GM21423 (cell line): ENCODE measurements at regions not wholly inside any gene's neighbourhood (a gene's known extent, or its start where the extent isn't known, plus 50 kb on each side); places are given as distances from the start of the nearest gene placed in this dataset.

Experiments
- ATAC-seq: cut with Tn5 transposase; IDR thresholded peaks from one replicate; pipeline ENCODE4 v1.9.1; 2021; ENCODE audit warnings: mild to moderate bottlenecking, moderate library complexity; ENCODE audit not compliant: unreplicated experiment

DNA sequence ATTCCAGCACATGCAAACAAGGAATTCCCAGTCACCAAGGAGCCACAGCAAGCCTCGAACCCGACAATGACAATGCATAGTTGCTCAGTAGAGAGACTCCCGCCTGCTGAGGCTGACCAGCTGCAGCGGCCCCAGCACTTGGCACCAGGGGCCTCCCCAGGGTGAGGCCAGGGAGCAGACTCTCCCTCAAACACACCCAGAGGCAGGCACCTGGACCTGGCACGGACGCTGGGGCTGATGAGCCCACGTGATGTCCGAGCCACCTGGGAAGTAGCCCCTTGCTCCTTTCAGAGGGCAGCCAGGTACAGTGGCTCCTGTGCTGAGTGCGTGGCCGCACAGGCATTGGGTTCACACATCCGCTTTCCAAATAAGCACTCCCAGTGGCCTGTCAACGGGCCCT lies 315.9 kb upstream of the TGFBR2 start:
- no peak for ATAC-seq

DNA sequence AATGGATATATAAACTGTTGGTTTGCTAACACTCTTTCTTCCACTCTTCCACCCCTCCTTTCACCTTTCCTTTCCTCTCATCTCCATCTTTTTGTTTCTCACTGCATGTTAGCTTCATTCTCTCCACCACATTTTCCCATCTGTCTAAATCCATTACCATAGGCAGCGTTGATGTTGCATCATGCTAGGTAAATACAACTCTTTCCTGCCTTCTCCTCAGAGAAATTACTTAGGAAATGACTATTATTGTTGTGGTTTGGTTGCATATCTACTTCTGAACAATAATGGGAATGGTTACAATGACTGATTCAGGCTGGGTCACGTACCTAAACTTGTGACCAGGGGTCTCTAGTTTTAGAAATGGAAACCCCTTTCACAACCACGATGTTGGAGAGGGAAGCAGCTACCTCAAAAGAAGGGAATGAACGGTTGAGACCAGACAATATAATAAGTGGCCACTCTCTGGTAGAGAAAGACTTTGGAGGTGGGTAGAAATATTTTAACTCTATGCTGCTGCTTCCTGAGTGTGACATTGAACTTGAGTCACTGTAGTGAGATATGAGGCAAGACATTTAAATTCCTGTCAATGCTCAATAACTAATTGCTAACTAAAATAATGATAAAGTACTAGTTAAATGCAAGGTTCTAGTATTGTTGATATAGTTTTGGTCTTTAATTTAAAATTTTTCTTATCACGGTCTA lies 314.1 kb upstream of the TGFBR2 start:
- no peak for ATAC-seq

DNA sequence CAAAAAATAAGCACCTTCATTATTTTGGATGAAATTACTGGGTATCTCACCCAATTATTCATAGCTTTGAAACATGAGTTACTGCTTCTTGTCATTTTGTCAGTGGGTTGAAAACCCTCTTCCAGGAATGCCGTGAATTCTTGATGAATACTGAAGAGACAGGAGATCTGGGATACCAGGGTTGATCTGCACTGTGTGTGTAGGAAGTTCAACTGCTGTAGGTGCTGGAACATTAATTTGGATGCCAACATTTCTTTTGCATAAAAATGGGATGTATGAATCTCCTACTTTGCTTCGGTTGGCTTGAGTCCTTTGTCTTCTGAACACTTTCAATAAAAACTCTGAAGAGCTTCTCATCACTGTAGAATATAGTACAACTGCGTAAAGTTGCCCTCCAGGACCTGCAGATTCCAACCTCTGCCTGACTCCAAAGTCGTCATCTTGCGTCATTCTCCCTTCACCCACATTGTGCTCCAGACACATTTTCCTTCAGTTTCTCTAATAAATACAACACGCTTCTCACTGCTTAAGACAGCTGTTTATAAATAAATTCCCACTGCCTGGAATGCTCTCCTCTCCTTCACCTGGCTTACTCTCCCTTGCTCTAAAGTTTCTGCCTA lies 312.7 kb upstream of the TGFBR2 start:
- ATAC-seq: no peak

DNA sequence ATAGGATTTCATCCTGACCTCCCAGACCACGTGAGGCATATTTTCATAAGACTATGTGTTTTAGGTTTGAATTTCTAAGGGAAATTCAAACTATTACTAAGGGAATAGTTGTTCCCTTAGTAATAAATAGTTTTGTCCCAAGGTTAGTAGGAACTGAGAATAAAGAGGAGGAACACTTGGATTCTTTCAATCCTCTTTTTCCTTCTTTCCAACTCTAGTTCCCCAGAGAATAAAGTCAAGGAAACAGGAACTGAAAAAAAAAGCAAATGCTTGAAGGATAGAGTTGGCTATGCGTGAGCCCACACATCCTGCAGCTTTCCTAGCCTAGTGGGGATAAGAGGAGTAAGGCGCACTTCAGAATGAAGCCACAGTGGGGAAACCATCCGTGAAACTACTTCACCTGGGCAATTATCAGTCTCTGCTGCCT lies 312.1 kb upstream of the TGFBR2 start:
- ATAC-seq: no peak

DNA sequence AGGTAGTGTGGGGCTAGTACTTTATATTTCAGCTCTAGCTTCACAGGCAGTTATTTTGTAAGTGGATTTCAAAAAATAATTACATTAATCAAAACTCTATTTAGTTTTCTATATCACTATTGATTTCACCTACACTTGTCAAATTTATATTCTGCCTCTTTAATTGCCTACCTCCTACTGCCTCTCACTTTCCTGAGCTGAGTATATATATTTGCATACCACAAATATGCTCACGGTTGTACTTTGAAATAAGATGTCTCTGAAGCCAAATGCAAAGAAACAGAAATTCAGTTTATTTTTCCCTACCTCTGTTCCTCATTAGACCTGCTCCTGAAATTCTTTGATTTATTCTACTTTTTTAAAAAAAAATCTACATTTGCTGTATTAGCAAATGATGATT lies 309.3 kb upstream of the TGFBR2 start:
- ATAC-seq: peak; percentile 48

DNA sequence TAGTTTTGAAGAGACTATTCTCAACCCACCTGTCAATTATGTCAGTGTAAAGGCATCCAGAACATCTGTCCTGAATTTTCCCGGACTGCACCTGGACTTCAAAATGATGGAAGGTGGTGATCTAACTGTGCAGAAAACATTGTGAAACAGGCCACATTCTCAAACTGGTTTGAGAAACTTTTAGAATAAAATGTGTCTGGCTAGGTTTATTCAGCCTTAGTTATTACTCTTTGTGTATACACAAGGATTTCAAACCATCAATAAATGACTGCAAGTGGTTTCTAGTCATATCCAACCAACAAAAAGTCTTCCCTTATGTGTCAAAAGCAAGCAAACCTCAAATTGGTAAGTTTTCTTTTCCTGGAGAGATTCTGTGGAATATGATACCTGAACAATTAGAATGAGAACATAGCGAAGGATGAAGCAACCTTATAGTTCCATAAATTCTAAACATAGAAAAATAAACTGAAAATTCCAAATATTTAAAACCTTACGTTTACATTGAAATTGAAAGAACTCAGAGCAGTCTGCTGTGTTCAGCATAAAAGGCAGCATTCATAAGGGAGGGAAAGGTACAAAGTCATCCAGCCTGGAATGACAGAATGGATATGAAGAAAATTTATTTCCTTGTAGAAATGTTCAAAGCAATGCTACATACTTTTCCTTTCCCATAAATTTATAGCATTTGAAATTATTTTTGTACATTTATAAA lies 306.6 kb upstream of the TGFBR2 start:
- no peak for ATAC-seq

DNA sequence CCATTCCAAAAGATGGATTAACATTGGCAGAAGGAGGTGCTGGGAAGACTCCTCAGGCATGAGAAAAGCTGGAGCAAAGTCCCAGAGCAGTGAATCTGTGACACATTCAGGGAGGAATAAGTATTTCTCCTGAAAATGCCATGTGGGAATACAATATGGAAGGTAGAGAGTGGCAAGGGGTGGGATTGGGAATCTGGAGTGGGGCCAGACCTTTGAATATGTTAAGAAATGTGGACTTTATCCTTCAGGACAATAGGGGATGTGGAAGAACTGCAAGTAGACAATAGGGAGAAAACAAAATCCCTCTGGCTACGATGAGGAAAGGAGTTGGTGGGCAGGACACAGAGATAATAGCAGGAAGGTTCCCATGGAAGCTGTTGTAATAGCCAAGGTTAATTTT lies 305.6 kb upstream of the TGFBR2 start:
- no peak for ATAC-seq

DNA sequence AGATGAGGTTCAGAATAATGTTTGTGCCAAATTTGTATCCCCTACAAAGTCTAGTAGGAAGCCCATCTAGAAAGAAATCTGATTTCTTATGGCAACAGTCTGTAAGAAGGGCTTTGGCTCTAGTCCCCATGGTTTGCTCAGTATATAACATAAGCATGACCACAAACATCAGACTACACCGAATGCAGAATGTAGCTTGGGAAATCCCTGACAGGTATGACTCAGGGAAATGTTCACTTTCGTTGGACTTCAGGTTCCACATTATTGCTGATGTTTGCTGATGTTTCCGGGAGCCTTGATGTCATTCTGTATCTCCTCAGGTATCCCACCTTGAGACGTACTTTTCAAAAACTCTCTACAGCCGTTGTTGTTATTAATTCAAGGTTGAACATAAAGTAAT lies 304.4 kb upstream of the TGFBR2 start:
- ATAC-seq: no peak

DNA sequence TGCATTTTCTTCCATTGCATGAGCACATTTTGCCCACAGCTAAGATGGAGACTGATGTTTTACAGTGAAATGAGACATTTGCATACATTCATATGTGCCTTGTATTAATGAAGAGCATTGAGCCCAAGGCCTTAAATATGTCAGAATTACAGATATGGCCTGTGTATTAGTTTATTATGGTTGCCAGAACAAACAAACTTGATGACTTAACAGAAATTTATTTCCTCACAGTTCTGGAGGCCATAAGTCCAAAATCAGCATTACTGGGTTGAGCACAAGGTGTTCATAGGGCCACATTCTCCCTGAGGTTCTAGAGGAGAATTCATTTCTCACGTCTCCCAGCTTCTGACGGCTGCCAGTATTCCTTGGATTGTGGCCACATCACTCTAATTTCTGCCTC lies 302.6 kb upstream of the TGFBR2 start:
- no peak for ATAC-seq

DNA sequence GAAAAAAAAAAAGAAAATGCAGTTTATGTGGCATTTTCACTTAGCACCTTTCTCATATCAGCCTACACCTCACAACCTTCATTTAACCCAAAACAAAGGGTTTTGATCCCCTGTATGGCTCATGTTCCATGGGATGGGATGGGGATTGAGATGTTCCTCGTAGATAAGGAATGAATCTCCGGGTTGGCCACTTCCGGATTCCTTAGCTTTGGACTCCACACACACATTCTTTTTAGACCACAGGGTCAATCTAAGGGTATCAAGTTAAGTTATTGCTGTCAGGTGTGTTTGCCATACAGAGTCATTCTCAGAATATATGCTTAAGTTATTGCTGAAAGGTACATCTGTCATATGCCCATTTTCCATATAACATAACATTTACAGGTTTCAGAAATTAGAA lies 301.4 kb upstream of the TGFBR2 start:
- ATAC-seq: no peak

DNA sequence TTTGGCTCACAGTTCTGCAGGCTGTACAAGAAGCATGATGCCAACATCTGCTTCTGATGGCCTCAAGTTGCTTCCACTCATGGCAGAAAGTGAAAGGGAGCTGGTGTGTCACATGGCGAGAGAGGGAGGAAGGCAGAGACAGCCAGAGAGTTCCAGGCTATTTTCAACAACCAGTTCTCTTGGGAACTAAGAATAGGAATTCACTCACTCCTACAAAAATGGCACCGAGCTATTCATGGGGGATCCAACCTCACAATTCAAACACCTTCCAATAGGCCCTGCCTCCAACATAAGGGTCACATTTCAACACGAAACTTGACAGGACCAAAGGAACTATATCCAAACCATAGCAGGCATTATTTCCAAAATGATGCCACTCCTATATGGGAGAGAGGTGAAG lies 299.5 kb upstream of the TGFBR2 start:
- no peak for ATAC-seq

DNA sequence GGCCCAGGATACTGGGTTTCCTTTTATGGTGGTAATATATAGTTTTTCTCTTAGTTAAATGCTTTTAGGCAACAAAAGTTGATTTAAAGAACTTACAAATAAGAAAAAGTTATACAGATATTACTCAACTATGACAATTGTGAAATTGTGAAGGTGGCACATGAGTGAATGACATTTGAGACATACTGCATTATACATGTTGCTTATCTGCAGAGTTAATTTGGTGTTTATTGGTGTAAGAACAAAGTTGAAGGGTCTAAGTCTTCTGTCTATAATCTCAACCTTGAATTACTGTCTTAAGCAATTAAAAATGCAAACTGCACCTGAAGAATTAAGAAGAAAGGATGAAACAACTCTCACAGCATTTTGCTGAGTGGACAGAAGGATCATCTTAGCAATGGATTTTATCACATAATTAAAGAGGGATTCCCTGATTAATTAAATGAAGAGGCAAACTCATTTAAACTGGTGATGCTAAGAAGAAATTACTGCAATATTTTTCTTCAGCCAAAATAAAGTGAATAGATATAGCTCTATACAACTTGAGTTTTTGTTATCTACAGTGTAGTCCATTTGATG lies 298.9 kb upstream of the TGFBR2 start:
- no peak for ATAC-seq

DNA sequence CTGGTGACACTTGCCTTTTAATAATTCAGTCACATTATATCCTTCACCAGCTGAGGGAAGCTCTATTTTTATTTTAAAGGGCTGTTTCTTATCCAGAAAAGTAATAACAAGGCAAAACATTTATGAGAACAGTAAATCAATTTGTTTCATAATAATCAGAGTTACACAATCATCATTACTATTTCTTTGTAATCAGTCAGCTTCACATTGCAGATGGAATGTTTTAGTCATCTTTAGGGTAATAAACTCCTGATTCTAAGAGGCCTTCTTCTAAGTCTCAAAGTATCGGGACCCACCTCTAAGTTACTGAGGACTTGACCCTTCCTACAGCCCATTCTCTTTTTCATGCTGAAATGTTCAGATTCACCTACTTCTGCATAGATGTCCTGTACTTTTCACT lies 298.3 kb upstream of the TGFBR2 start:
- ATAC-seq: no peak

DNA sequence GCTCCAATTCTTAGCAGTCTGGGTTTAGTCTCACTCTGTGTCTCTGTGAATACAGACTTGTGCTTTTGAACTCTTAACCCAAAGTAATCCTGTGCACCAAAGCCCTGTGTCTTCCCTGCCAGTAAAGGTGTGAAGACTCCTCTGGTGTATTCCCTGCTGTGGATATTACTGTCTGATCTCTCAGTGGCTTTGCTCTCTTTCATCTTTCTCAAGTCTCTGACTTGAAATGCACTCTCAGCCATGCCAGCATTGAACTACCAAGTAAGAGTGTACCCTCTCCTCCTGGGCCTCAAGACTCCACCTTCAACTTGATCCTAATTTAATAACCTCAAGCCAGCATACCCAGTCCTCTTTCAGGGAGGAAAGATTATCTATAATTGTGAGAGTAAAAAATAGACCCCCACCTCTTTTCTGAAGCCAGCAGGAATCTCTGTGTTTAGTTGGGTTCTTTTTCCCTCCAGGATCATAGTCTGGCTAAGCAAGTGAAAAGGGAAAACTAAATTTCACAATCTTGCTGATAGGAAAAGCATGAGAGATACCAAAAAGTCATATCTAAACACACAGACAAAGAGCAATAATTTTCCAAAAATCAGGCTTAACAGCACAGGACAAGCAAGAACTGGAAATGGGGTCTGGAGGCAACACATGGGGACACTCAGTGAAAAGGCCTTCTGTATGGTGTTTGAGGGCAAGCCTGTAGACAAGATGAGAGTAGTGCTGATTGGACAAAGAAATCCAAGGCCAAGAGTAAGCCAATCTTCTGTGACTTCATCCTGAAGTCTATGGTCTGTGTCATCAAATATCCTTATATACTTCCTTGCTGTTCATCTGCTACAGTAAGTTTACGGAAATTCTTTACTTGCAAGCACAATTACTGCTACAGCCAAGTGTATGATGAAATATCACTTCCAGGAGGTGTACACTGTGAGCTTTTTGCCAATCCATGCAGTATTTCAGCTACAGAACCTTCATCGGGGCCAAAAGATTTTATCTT lies 296.1 kb upstream of the TGFBR2 start:
- ATAC-seq: no peak

DNA sequence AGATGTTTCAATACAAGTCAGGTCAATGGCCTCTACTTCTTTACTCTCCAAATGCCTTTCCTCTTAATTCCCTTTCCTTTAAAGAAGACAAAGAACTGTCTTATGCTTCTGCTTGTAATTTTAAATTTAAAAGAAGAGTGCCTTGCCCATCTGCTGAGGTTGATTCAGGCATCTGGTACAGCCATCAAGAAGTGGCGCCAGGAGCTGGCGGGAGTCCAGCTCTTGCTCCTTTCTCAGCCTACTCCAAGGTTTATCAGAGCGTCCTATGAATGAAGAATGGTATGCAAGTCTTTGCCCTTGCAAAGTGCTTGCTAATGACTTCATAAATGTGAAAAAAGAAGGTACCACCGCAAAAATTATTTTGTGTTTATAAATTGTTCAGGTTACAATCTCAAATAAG lies 294.6 kb upstream of the TGFBR2 start:
- no peak for ATAC-seq

DNA sequence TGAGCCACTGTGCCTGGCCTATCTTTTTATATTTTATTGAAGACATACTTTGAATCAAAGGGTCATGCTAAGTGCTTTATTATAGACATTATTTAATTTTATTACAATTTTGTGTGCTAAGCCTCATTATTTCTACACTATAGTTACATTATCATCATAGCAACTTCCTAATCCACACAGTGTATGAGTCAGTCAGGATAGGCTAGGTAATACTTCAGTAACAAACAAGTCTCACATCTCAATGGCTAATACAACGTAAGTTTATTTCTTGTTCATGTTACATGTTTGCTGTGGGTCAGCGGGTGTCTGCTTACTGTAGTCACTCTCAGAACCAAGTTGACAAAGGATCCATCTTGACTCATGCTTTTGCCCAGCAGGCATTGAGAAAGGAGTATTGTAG lies 292.6 kb upstream of the TGFBR2 start:
- no peak for ATAC-seq

DNA sequence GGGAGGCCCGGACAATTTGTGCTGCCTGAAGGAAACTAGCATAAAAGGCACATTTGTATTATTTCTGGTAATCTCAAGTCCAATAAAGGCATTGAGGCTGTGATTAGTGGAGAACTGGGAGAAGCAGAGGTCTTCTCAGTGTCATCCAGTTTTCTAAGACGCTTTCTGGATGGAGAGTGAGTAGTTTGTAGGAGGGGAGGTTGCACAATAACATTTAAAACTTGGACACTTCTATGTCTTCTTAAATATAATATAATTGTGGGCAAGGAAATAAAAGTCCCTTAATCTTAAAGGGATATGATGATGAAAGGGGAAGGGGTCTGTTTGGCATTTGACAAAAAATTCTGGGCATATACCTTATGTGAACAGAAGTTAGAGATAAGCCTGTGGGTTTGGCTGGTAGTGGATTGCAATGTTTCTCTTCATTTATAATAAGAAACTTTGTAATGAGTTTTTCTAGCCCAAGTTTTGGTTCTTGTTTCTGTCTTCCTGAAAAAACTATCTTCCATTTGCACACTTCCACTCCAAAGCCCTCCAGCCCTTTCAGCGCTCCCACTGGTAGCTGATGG lies 291.6 kb upstream of the TGFBR2 start:
- no peak for ATAC-seq

DNA sequence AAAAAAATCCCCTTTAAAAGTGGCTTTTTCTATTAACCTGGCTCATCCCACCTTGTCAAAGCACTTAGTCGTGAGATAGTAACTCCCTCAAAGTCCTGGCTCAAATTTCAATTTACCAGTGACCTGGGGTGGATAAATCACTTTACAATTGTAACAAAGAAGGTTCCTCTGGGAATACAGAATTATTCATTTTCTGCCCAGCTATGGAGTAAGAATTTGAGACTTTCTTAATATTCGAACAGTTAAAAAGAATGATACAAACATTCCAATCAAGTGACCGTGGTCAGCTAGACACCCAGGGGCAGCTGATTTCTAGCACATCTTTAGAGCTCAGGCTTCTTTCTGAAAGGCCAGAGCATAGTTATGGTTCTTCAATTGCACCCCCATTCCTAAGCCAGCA lies 291.0 kb upstream of the TGFBR2 start:
- ATAC-seq: no peak

DNA sequence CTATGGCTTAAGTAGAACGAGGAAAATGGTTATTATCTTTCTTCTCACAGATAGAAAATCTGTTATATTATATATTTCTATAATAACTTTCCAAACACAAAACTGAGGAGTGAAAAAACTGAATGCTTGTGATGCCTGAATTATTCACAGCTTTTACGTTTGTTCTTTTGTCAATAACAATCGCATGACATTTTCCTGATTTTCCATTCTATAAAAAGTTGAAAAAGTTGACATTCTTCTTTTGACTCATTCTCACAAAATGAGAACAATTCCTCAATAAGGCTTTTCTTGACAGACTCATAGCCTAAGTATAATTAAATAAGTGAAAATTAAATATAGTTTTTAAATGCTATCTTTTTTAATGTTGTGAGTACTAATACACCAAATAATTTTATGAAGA lies 288.8 kb upstream of the TGFBR2 start:
- ATAC-seq: no peak

DNA sequence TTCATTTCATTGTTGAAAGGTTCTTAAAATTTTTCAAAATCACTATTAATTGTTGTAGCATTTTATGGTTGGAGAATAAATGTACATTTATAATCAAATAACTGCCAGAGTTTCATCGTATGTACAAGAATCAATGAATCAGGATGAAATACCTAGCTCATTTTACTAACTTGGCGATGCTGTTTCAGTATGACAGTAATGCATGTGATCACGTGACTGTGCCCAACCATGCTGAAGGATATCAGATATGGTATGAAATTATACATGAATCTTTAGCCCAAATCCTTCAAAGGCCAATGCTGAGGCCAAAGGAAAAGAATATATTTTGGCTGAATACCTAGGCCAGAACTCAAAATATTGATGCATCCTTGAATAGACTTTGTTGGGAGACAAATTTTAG lies 288.3 kb upstream of the TGFBR2 start:
- no peak for ATAC-seq
